HK-2 (cell line): ENCODE measurements at regions not wholly inside any gene's neighbourhood (a gene's known extent, or its start where the extent isn't known, plus 50 kb on each side); places are given as distances from the start of the nearest gene placed in this dataset.

ENCODE experiments used
- DNase-seq: peaks from one replicate; pipeline ENCODE4 v3.0.0-alpha.2; 2018; ENCODE audit not compliant: unreplicated experiment

DNA sequence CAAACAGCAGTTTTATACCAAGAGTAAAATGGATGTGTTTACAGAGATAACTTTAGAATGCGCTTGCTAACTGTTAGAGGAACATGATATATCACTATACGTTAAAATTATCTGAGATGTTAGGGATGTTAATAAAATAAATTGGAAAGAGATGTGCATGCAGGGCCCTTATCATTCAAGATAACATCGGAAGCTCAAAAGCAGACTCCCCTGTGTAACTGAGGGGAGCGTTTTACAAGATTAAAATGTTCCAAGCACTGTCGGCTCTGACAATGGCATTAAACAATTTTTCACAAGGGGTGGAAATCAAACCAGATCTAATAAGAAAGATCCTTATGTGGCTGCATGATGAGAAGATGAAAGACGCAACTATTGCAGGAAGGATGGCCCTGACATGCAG, 53.3 kb upstream of the DCC start:
- DNase-seq, result no peak

DNA sequence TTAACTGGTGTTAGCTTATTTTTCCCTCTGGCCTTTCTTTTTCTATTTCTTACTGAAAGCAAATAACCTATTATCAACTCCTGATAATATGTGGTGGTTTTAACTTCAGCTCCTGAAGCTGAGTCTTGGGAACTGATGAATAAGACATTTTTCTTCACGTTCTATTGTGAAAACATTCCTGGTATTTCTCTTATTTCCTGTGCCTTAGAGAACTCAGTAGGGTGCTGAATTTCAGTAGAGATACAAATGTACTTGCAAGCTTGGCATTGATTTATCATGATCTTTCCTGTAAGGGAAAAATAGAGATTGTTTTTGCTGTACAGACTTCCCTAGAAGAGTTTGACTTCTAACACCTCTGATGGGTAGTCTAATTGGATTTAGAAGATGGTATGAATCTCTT, 52.8 kb upstream of the DCC start:
- DNase-seq, result no peak

DNA sequence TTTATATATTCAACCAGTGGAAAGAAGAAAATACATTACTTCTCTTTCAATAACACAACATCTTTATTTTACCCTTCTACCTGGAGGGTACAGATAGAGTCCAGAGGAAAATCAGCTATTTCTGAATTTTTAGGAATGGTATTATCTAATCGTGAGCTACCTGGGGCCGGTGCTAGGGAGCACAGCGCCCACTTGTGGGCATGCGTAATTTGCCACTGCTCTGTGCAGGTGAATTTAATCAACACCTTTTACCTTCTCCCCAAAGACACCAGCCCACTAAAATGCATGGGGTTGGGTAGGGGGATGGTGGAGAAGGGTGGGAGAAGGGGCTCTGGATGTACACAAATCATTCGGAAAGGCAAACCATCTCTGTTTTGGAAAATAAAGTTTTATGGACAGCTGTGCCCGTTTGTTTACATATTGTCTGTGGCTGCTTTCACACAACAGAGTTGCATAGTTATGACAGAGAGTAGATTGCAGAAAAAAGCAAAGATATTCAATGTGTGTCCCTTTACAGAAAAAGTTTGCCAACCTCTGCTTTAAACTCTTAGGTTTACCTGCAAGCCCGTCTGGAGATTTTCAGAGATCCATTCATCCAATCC, 51.5 kb upstream of the DCC start:
- peak; percentile 7 for DNase-seq

DNA sequence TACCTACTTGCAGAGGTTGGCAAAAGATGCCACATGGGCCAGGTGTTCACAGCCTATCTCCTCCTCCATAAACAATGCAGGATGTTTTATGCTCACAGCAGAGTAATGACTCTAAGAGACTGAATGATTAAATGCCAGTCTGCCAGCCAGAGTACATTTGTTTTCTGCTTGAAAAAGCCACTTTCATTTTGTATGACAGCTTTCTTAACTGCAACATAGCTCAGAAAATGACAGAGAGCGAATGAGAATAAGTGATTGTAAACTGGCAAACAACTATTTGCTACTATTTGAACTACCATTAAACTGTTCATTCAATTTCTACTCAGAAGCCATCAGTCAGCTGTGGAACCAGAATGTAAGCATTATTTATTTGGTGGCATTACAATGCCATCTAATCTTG, 50.6 kb upstream of the DCC start:
- no peak for DNase-seq
